AG04450 (cell line): ENCODE measurements at regions not wholly inside any gene's neighbourhood (a gene's known extent, or its start where the extent isn't known, plus 50 kb on each side); places are given as distances from the start of the nearest gene placed in this dataset.

Experiments used
- CTCF ChIA-PET: fragments of 300-600, 350-600 bp; formaldehyde crosslinking; extraction: SDS; loops from one replicate; lab custom pipeline; 2022; ENCODE audit warnings: antibody characterized with exemption, inconsistent platforms; lab: Charles Lee
- POLR2A ChIA-PET: fragments of 350-600 bp; formaldehyde crosslinking; extraction: SDS; loops from one replicate; lab custom pipeline; 2021; ENCODE audit warnings: antibody characterized with exemption, inconsistent platforms; lab: Yijun Ruan, JAX
- DNase-seq: peaks from one replicate; pipeline ENCODE4 v3.0.0-alpha.2; 2011; ENCODE audit warnings: low read depth, low spot score
- H3K27ac ChIP-seq: one replicate; pipeline ENCODE4 v1.5.1; 2012; ENCODE audit warnings: low read depth, low read length, control low read depth
- H3K27me3 ChIP-seq: one replicate; pipeline ENCODE4 v1.6.0; 2012; ENCODE audit warnings: low read length; ENCODE audit not compliant: control insufficient read depth, insufficient read depth
- H3K4me3 ChIP-seq: 2 replicates; pipeline ENCODE4 v1.5.1; 2011; ENCODE audit warnings: mild to moderate bottlenecking, low read depth, low read length, control low read depth
- H3K9me3 ChIP-seq: 2 replicates; pipeline ENCODE4 v1.5.1; 2012; ENCODE audit warnings: low read length; ENCODE audit not compliant: control insufficient read depth, insufficient read depth
- CTCF ChIP-seq: IDR thresholded peaks from 2 replicates; pipeline ENCODE4 v1.5.1; 2011; ENCODE audit warnings: low read depth, low read length, control low read depth, inconsistent platforms

GRCh38 chr6:140185991-140186390 is 811.5 kb upstream of the CITED2 start:
- Histone ChIP-seq H3K27me3 (no peaks in the 10 kb centered on the region), H3K27ac (no peak overlapping the region), H3K9me3 (peaks cover 11% of the 10 kb centered on the region), H3K4me3 (no peak overlapping the region)
- ChIA-PET POLR2A (no interaction called here), CTCF (no interaction called here)
- DNase-seq = no peak
- no peak for TF ChIP-seq CTCF

- CTCF ChIA-PET = no interaction called here
- no peak for DNase-seq
- no peaks in the 10 kb centered on the region for H3K27me3 ChIP-seq
- no peak overlapping the region for H3K27ac ChIP-seq
- POLR2A ChIA-PET = no interaction called here
- H3K4me3 ChIP-seq = no peak overlapping the region
- TF ChIP-seq CTCF = no peak
- H3K9me3 ChIP-seq = peaks cover 11% of the 10 kb centered on the region
Measured at GRCh38 chr6:140183881-140184280, 809.4 kb upstream of the CITED2 start.

DNA sequence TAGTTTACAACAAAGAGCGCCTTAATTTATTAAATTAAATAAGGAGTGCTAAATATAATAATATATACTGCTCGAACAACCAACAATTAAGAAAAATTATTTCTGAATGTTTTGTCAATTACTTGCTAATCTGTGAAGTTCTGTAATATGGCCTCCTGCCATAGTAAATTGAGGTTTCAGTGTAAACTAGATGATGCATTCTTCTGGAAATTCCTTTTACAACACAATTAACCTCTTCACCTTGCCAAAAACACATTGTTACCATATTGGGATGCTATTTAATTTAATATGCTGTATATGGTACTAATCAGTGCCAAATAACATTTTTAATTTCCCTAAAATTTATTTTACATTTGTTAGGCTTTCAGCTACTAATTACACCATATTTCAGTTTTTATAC is 808.4 kb upstream of the CITED2 start:
- H3K27ac ChIP-seq = no peak overlapping the region
- no peak for DNase-seq
- ChIA-PET POLR2A (no interaction called here), CTCF (no interaction called here)
- no peak for TF ChIP-seq CTCF
- H3K27me3 ChIP-seq = no peaks in the 10 kb centered on the region
- H3K9me3 ChIP-seq = peaks cover 3% of the 10 kb centered on the region; the same call in 1 of the 2 replicates
- H3K4me3 ChIP-seq = no peak overlapping the region

- H3K27ac ChIP-seq = no peak overlapping the region
- ChIA-PET POLR2A (no interaction called here), CTCF (no interaction called here)
- no peaks in the 10 kb centered on the region for H3K9me3 ChIP-seq
- H3K4me3 ChIP-seq = no peak overlapping the region
- no peak for TF ChIP-seq CTCF
- H3K27me3 ChIP-seq = no peaks in the 10 kb centered on the region
- DNase-seq = no peak
Measured at GRCh38 chr6:140181876-140182275, 807.4 kb upstream of the CITED2 start.

- ChIA-PET POLR2A (no interaction called here), CTCF (no interaction called here)
- Histone ChIP-seq H3K27me3 (no peaks in the 10 kb centered on the region), H3K4me3 (no peak overlapping the region), H3K27ac (no peak overlapping the region), H3K9me3 (no peaks in the 10 kb centered on the region)
- no peak for TF ChIP-seq CTCF
- DNase-seq = no peak
Measured at GRCh38 chr6:140180306-140180705, 805.9 kb upstream of the CITED2 start.
